A549 (cell line): ENCODE measurements at regions not wholly inside any gene's neighbourhood (a gene's known extent, or its start where the extent isn't known, plus 50 kb on each side); places are given as distances from the start of the nearest gene placed in this dataset.

Experiments used
- CTCF ChIP-seq: fragments of >200 bp; sonication (Bioruptor Twin); formaldehyde crosslinking; IDR thresholded peaks from 3 replicates; pipeline ENCODE4 v1.5.1; 2016
- EHF ChIP-seq: fragments of 250-450 bp; sonication (Bioruptor Pico); IDR thresholded peaks from 2 replicates; pipeline ENCODE4 v1.5.0; 2020; ENCODE audit warnings: mild to moderate bottlenecking
- EP300 ChIP-seq, 2 experiments: fragments of >200 bp; sonication (Bioruptor Twin); formaldehyde crosslinking; IDR thresholded peaks; 2 replicates in 1 of 2; 3 replicates in 1 of 2; pipeline ENCODE4 v1.6.1; 2016 to 2017
- HEYL ChIP-seq: fragments of 250-450 bp; sonication (Bioruptor Pico); IDR thresholded peaks from 2 replicates; pipeline ENCODE4 v1.8.0; 2021; ENCODE audit warnings: mild to moderate bottlenecking, moderate library complexity
- HMGXB4 ChIP-seq: fragments of 250-450 bp; sonication (Bioruptor Pico); IDR thresholded peaks from 2 replicates; pipeline ENCODE4 v1.5.0; 2021; ENCODE audit warnings: mild to moderate bottlenecking, moderate library complexity, borderline replicate concordance
- KDM1A ChIP-seq: fragments of 200-600 bp; sonication (generic); IDR thresholded peaks from 2 replicates; pipeline ENCODE4 v1.6.1; 2016; ENCODE audit warnings: low read depth, mild to moderate bottlenecking
- MYC ChIP-seq: IDR thresholded peaks from 2 replicates; pipeline ENCODE4 v1.6.1; 2012; ENCODE audit warnings: mild to moderate bottlenecking, inconsistent platforms, low read length, improper control_type of control experiment, borderline replicate concordance
- NR3C1 ChIP-seq: fragments of >200 bp; sonication (Bioruptor Twin); formaldehyde crosslinking; IDR thresholded peaks from 3 replicates; pipeline ENCODE4 v1.6.1; 2017
- POLR2A ChIP-seq: IDR thresholded peaks from 2 replicates; pipeline ENCODE4 v1.6.1; 2012; ENCODE audit warnings: mild to moderate bottlenecking, low read length
- POLR2AphosphoS2 ChIP-seq: conservative IDR thresholded peaks from 2 replicates; pipeline ENCODE4 v1.6.1; 2012; ENCODE audit warnings: low read length, improper control_type of control experiment, inconsistent platforms
- RFX5 ChIP-seq: fragments of 450-650 bp; IDR thresholded peaks from 2 replicates; pipeline ENCODE4 v1.7.1; 2014; ENCODE audit warnings: antibody characterized with exemption, mild to moderate bottlenecking, moderate library complexity
- RNF2 ChIP-seq: fragments of 200-600 bp; sonication (generic); IDR thresholded peaks from 2 replicates; pipeline ENCODE4 v1.6.1; 2016; ENCODE audit warnings: low read depth, mild to moderate bottlenecking, antibody characterized with exemption, moderate library complexity, borderline replicate concordance
- USF2 ChIP-seq: fragments of 450-650 bp; IDR thresholded peaks from 2 replicates; pipeline ENCODE4 v1.6.1; 2014; ENCODE audit warnings: antibody characterized with exemption
- TF ChIP-seq, protein P1 (sequence below): IDR thresholded peaks from 2 replicates; pipeline ENCODE4 v1.6.1; 2012

GRCh38 chr12:19893514-19893913, 454.2 kb downstream of the AEBP2 start:
- no peak for TF ChIP-seq POLR2A
- TF ChIP-seq EHF (CRISPR knock-in tag): no peak
- TF ChIP-seq RFX5: no peak
- TF ChIP-seq CTCF: peak; percentile 33
- TF ChIP-seq HEYL (CRISPR knock-in tag): no peak
- no peak for TF ChIP-seq RNF2
- TF ChIP-seq, protein P1, sequence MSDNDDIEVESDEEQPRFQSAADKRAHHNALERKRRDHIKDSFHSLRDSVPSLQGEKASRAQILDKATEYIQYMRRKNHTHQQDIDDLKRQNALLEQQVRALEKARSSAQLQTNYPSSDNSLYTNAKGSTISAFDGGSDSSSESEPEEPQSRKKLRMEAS: no peak
- TF ChIP-seq POLR2AphosphoS2: no peak
- no peak for TF ChIP-seq MYC
- TF ChIP-seq HMGXB4 (CRISPR knock-in tag): no peak
- no peak for TF ChIP-seq EP300 (IDR thresholded peaks at IDR 0.05)
- TF ChIP-seq KDM1A: no peak
- TF ChIP-seq USF2: no peak
- no peak for TF ChIP-seq NR3C1
